ENCODE measurements at regions not wholly inside any gene's neighbourhood (a gene's known extent, or its start where the extent isn't known, plus 50 kb on each side); places are given as distances from the start of the nearest gene placed in this dataset.
"Not testable (repeated sequence)": the region's sequence is repeated elsewhere in the genome, so short reads cannot be mapped to it uniquely, and the experiment has no call there.

DNA sequence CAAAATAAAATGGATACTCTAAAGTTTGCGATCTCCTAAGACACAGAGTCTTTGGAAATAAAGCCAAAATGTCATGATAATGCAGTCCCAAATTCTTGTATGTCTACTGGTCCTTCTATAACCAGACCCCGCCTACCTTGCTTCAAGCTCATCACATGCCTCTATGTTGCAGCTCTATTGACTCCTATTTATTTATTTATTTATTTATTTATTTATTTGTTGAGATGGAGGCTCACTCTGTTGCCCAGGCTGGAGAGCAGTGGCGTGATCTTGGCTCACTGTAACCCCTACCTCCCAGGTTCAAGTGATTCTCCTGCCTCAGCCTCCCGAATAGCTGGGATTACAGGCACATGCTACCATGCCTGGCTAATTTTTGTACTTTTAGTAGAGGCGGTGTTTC, 398.7 kb upstream of the SOX5 start:
- TF ChIP-seq EZH2 (IDR thresholded peaks at IDR 0.05; ENCODE audit: low read length): not testable (repeated sequence)
- TF ChIP-seq, protein P1, sequence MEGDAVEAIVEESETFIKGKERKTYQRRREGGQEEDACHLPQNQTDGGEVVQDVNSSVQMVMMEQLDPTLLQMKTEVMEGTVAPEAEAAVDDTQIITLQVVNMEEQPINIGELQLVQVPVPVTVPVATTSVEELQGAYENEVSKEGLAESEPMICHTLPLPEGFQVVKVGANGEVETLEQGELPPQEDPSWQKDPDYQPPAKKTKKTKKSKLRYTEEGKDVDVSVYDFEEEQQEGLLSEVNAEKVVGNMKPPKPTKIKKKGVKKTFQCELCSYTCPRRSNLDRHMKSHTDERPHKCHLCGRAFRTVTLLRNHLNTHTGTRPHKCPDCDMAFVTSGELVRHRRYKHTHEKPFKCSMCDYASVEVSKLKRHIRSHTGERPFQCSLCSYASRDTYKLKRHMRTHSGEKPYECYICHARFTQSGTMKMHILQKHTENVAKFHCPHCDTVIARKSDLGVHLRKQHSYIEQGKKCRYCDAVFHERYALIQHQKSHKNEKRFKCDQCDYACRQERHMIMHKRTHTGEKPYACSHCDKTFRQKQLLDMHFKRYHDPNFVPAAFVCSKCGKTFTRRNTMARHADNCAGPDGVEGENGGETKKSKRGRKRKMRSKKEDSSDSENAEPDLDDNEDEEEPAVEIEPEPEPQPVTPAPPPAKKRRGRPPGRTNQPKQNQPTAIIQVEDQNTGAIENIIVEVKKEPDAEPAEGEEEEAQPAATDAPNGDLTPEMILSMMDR (optimal IDR thresholded peaks at IDR 0.05 in 1 of 3, IDR thresholded peaks at IDR 0.05 in 1 of 3, conservative IDR thresholded peaks at IDR 0.05 in 1 of 3; ENCODE audit: extremely low read depth in 1 of 3, insufficient read depth in 2 of 3, low read length in 3 of 3): not testable (repeated sequence)

Measured in keratinocyte (primary cell).